ENCODE measurements at regions not wholly inside any gene's neighbourhood (a gene's known extent, or its start where the extent isn't known, plus 50 kb on each side); places are given as distances from the start of the nearest gene placed in this dataset.
"Not testable (repeated sequence)": the region's sequence is repeated elsewhere in the genome, so short reads cannot be mapped to it uniquely, and the experiment has no call there.

GRCh38 chrX:130531066-130531465, 129.3 kb downstream of the RBMX2 start:
- no peak overlapping the region for H3K4me3 Mint-ChIP-seq
- no peak overlapping the region for H3K27ac Mint-ChIP-seq
- H3K27me3 Mint-ChIP-seq: peaks cover 2% of the 10 kb centered on the region
- H3K4me1 Mint-ChIP-seq (ENCODE audit: low read depth): no peaks in the 10 kb centered on the region
- no peaks in the 10 kb centered on the region for H3K9me3 Mint-ChIP-seq (ENCODE audit: low read depth)
- H3K36me3 Mint-ChIP-seq: no peaks in the 10 kb centered on the region

- Mint-ChIP-seq H3K4me1 (ENCODE audit: low read depth) (no peaks in the 10 kb centered on the region), H3K36me3 (no peaks in the 10 kb centered on the region), H3K9me3 (ENCODE audit: low read depth) (no peaks in the 10 kb centered on the region), H3K27me3 (no peaks in the 10 kb centered on the region), H3K4me3 (no peak overlapping the region), H3K27ac (no peak overlapping the region)
Measured at GRCh38 chrX:130539721-130540321, 138.0 kb downstream of the RBMX2 start.

GRCh38 chrX:130543603-130544325, 142.0 kb downstream of the RBMX2 start:
- Mint-ChIP-seq H3K27ac (no peak overlapping the region), H3K4me3 (no peak overlapping the region), H3K36me3 (no peaks in the 10 kb centered on the region), H3K4me1 (ENCODE audit: low read depth) (no peaks in the 10 kb centered on the region), H3K27me3 (no peaks in the 10 kb centered on the region), H3K9me3 (ENCODE audit: low read depth) (no peaks in the 10 kb centered on the region)

GRCh38 chrX:130545796-130546195, 144.0 kb downstream of the RBMX2 start:
- no peaks in the 10 kb centered on the region for H3K9me3 Mint-ChIP-seq (ENCODE audit: low read depth)
- H3K36me3 Mint-ChIP-seq: no peaks in the 10 kb centered on the region
- H3K27ac Mint-ChIP-seq: no peak overlapping the region
- no peaks in the 10 kb centered on the region for H3K27me3 Mint-ChIP-seq
- H3K4me3 Mint-ChIP-seq: no peak overlapping the region
- H3K4me1 Mint-ChIP-seq (ENCODE audit: low read depth): no peaks in the 10 kb centered on the region

- H3K4me3 Mint-ChIP-seq; H3K9me3 Mint-ChIP-seq (ENCODE audit: low read depth); H3K36me3 Mint-ChIP-seq; H3K4me1 Mint-ChIP-seq (ENCODE audit: low read depth); H3K27me3 Mint-ChIP-seq; H3K27ac Mint-ChIP-seq: not testable (repeated sequence)
Measured at GRCh38 chrX:130549382-130549781, 147.6 kb downstream of the RBMX2 start.

- no peak overlapping the region for H3K27ac Mint-ChIP-seq
- no peak overlapping the region for H3K4me3 Mint-ChIP-seq
- H3K36me3 Mint-ChIP-seq: no peaks in the 10 kb centered on the region
- H3K4me1 Mint-ChIP-seq (ENCODE audit: low read depth): no peaks in the 10 kb centered on the region
- no peaks in the 10 kb centered on the region for H3K9me3 Mint-ChIP-seq (ENCODE audit: low read depth)
- H3K27me3 Mint-ChIP-seq: no peaks in the 10 kb centered on the region
Measured at GRCh38 chrX:130550351-130550750, 148.6 kb downstream of the RBMX2 start.

- no peak overlapping the region for H3K4me3 Mint-ChIP-seq
- no peaks in the 10 kb centered on the region for H3K36me3 Mint-ChIP-seq
- H3K4me1 Mint-ChIP-seq (ENCODE audit: low read depth): no peaks in the 10 kb centered on the region
- H3K27me3 Mint-ChIP-seq: no peaks in the 10 kb centered on the region
- no peak overlapping the region for H3K27ac Mint-ChIP-seq
- no peaks in the 10 kb centered on the region for H3K9me3 Mint-ChIP-seq (ENCODE audit: low read depth)
Measured at GRCh38 chrX:130552444-130553073, 150.8 kb downstream of the RBMX2 start.

GRCh38 chrX:130555341-130555740, 153.6 kb downstream of the RBMX2 start:
- H3K36me3 Mint-ChIP-seq: no peaks in the 10 kb centered on the region
- H3K9me3 Mint-ChIP-seq (ENCODE audit: low read depth): no peaks in the 10 kb centered on the region
- H3K27ac Mint-ChIP-seq: no peak overlapping the region
- H3K4me3 Mint-ChIP-seq: no peak overlapping the region
- no peaks in the 10 kb centered on the region for H3K4me1 Mint-ChIP-seq (ENCODE audit: low read depth)
- no peaks in the 10 kb centered on the region for H3K27me3 Mint-ChIP-seq

- no peak overlapping the region for H3K4me3 Mint-ChIP-seq
- no peaks in the 10 kb centered on the region for H3K4me1 Mint-ChIP-seq (ENCODE audit: low read depth)
- H3K36me3 Mint-ChIP-seq: no peaks in the 10 kb centered on the region
- no peak overlapping the region for H3K27ac Mint-ChIP-seq
- no peaks in the 10 kb centered on the region for H3K9me3 Mint-ChIP-seq (ENCODE audit: low read depth)
- H3K27me3 Mint-ChIP-seq: no peaks in the 10 kb centered on the region
Measured at GRCh38 chrX:130555757-130556156, 154.0 kb downstream of the RBMX2 start.

GRCh38 chrX:130556951-130557350, 155.2 kb downstream of the RBMX2 start:
- Mint-ChIP-seq H3K27me3 (no peaks in the 10 kb centered on the region), H3K27ac (no peak overlapping the region), H3K36me3 (no peaks in the 10 kb centered on the region), H3K4me1 (ENCODE audit: low read depth) (no peaks in the 10 kb centered on the region), H3K4me3 (no peak overlapping the region), H3K9me3 (ENCODE audit: low read depth) (no peaks in the 10 kb centered on the region)

- no peak overlapping the region for H3K4me3 Mint-ChIP-seq
- H3K9me3 Mint-ChIP-seq (ENCODE audit: low read depth): no peaks in the 10 kb centered on the region
- H3K27me3 Mint-ChIP-seq: no peaks in the 10 kb centered on the region
- H3K27ac Mint-ChIP-seq: no peak overlapping the region
- no peaks in the 10 kb centered on the region for H3K36me3 Mint-ChIP-seq
- no peaks in the 10 kb centered on the region for H3K4me1 Mint-ChIP-seq (ENCODE audit: low read depth)
Measured at GRCh38 chrX:130560544-130560943, 158.8 kb downstream of the RBMX2 start.

- H3K4me3 Mint-ChIP-seq: no peak overlapping the region
Measured at GRCh38 chrX:130561930-130562329, 160.1 kb downstream of the RBMX2 start.

GRCh38 chrX:130563476-130563875, 161.7 kb downstream of the RBMX2 start:
- Mint-ChIP-seq H3K4me1 (ENCODE audit: low read depth) (no peaks in the 10 kb centered on the region), H3K9me3 (ENCODE audit: low read depth) (no peaks in the 10 kb centered on the region), H3K27me3 (no peaks in the 10 kb centered on the region), H3K36me3 (no peaks in the 10 kb centered on the region), H3K4me3 (no peak overlapping the region), H3K27ac (no peak overlapping the region)

More at GRCh38 chrX:130561930-130562329, 160.1 kb downstream of the RBMX2 start:
- Mint-ChIP-seq H3K36me3 (no peaks in the 10 kb centered on the region), H3K9me3 (ENCODE audit: low read depth) (no peaks in the 10 kb centered on the region), H3K4me1 (ENCODE audit: low read depth) (no peaks in the 10 kb centered on the region), H3K27me3 (no peaks in the 10 kb centered on the region), H3K27ac (no peak overlapping the region)

GRCh38 chrX:130566028-130566683, 164.4 kb downstream of the RBMX2 start:
- no peaks in the 10 kb centered on the region for H3K9me3 Mint-ChIP-seq (ENCODE audit: low read depth)
- no peaks in the 10 kb centered on the region for H3K27me3 Mint-ChIP-seq
- no peaks in the 10 kb centered on the region for H3K4me1 Mint-ChIP-seq (ENCODE audit: low read depth)
- no peaks in the 10 kb centered on the region for H3K36me3 Mint-ChIP-seq
- no peak overlapping the region for H3K4me3 Mint-ChIP-seq
- H3K27ac Mint-ChIP-seq: no peak overlapping the region

GRCh38 chrX:130573030-130573429, 171.2 kb downstream of the RBMX2 start:
- H3K27me3 Mint-ChIP-seq; H3K9me3 Mint-ChIP-seq (ENCODE audit: low read depth); H3K27ac Mint-ChIP-seq; H3K4me1 Mint-ChIP-seq (ENCODE audit: low read depth); H3K36me3 Mint-ChIP-seq; H3K4me3 Mint-ChIP-seq: not testable (repeated sequence)
